ENCODE measurements at regions not wholly inside any gene's neighbourhood (a gene's known extent, or its start where the extent isn't known, plus 50 kb on each side); places are given as distances from the start of the nearest gene placed in this dataset.

DNA sequence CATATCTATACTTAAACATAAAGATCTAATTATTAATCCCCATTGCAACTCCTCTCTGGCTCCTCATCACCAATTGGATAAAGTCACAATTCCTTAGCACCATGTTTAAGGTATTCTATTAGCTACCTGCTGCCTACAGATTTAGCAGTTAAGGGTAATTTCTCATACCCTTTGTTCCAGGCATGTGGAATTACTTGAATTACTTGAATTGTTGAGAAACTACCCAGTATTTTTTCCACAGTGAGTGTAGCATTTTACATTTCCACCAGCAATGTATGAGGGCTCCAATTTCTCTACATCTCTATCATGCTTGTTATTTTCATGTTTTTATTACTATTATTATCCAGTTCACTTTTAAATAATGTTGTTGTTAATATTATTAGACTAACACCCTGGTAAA lies 86.4 kb downstream of the P2RY1 start:
- TF ChIP-seq TEAD4 (IDR thresholded peaks at IDR 0.05) (no peak), CREB1 (IDR thresholded peaks at IDR 0.05; ENCODE audit: low read depth) (no peak), RAD21 (IDR thresholded peaks at IDR 0.05; ENCODE audit: low read depth) (no peak), CEBPB (IDR thresholded peaks at IDR 0.05) (no peak), EP300 (IDR thresholded peaks at IDR 0.05; ENCODE audit: borderline replicate concordance) (no peak)
- TF ChIP-seq, protein P1, sequence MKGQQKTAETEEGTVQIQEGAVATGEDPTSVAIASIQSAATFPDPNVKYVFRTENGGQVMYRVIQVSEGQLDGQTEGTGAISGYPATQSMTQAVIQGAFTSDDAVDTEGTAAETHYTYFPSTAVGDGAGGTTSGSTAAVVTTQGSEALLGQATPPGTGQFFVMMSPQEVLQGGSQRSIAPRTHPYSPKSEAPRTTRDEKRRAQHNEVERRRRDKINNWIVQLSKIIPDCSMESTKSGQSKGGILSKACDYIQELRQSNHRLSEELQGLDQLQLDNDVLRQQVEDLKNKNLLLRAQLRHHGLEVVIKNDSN (IDR thresholded peaks at IDR 0.05), result no peak
- TF ChIP-seq, protein P2, sequence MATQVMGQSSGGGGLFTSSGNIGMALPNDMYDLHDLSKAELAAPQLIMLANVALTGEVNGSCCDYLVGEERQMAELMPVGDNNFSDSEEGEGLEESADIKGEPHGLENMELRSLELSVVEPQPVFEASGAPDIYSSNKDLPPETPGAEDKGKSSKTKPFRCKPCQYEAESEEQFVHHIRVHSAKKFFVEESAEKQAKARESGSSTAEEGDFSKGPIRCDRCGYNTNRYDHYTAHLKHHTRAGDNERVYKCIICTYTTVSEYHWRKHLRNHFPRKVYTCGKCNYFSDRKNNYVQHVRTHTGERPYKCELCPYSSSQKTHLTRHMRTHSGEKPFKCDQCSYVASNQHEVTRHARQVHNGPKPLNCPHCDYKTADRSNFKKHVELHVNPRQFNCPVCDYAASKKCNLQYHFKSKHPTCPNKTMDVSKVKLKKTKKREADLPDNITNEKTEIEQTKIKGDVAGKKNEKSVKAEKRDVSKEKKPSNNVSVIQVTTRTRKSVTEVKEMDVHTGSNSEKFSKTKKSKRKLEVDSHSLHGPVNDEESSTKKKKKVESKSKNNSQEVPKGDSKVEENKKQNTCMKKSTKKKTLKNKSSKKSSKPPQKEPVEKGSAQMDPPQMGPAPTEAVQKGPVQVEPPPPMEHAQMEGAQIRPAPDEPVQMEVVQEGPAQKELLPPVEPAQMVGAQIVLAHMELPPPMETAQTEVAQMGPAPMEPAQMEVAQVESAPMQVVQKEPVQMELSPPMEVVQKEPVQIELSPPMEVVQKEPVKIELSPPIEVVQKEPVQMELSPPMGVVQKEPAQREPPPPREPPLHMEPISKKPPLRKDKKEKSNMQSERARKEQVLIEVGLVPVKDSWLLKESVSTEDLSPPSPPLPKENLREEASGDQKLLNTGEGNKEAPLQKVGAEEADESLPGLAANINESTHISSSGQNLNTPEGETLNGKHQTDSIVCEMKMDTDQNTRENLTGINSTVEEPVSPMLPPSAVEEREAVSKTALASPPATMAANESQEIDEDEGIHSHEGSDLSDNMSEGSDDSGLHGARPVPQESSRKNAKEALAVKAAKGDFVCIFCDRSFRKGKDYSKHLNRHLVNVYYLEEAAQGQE (IDR thresholded peaks at IDR 0.05; ENCODE audit: low read depth), result no peak

All from Ishikawa (cell line).